ENCODE measurements at regions not wholly inside any gene's neighbourhood (a gene's known extent, or its start where the extent isn't known, plus 50 kb on each side); places are given as distances from the start of the nearest gene placed in this dataset.

DNA sequence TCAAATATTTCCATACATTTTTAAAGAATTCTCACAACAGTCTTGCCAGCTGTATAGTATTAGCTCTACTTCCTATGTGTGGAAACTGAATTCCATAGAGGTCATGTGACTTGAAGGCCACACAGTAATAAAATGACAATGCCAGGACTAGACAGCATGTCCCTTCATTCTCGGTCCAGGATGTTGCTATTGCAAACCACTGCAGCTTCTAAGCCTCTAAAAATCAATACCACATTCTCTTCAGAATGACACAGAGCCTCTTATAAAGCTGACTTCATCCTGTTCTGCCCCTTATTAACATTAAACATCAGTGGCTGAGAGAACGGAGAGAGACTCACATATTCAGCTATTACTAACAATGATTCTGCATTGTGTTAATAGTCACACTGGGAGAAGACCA, 240.3 kb upstream of the PEX5L start:
- no peak for TF ChIP-seq CTCF (IDR thresholded peaks at IDR 0.05 in 8 of 11, conservative IDR thresholded peaks at IDR 0.05 in 3 of 11)
- no peak for TF ChIP-seq POLR2AphosphoS5 (IDR thresholded peaks at IDR 0.05)
- no peak for TF ChIP-seq POLR2A (IDR thresholded peaks at IDR 0.05)
